ENCODE measurements at regions not wholly inside any gene's neighbourhood (a gene's known extent, or its start where the extent isn't known, plus 50 kb on each side); places are given as distances from the start of the nearest gene placed in this dataset.

DNA sequence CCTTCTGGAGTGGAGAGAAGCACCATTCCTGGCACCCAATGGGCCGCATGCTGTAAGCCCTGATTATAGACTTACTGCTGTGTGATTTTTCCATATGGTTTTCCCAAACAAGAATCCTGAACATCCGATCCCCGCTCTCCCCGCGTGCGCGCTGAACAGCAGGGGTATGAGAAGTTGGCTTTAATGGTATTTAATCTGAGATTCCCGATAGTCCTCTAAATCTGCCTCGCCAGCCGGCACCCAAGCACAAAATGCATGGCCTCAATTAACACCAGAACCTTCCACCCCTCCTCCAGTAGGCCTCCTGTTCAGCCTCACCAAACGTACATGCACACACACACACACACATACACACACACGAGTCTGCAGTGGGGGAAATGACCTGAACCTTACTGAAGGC is 480.3 kb downstream of the BCL11A start:
- TF ChIP-seq SUZ12 (IDR thresholded peaks at IDR 0.05; ENCODE audit: extremely low read depth, insufficient read depth, insufficient read length), result no peak
- no peak overlapping the region for H3K9ac ChIP-seq (ENCODE audit: insufficient read length, low read depth)
- no peaks in the 10 kb centered on the region for H3K9me3 ChIP-seq (ENCODE audit: insufficient read depth, low read length)
- no peak for DNase-seq (ENCODE audit: low read depth, low spot score)
- H3K27me3 ChIP-seq (ENCODE audit: insufficient read depth, insufficient read length), result no peaks in the 10 kb centered on the region
- no peak overlapping the region for H3K4me3 ChIP-seq (ENCODE audit: insufficient read length, low read depth)
- H3K36me3 ChIP-seq (ENCODE audit: insufficient read depth, insufficient read length, low read length), result no peaks in the 10 kb centered on the region
- no peaks in the 10 kb centered on the region for H3K4me1 ChIP-seq (ENCODE audit: insufficient read depth, insufficient read length)

DNA sequence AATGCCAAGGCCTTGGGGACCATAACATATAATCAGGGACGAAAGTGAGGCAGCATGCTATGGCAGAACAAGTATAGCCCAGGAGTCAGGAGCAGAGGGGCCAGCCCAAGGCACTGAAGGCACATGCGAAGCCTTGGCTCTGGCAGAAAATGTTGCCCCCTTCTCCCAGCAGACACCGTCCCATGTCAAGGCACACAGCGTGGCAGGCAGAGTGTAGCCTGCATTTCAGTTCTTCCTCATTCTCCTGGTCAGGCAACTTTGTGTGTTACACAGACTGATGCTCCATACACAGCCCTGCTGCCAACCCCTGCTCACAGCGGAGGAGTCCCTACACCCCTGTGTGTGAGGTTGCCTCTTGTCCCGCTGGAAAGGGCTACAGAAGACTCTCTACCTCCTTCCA is 480.8 kb downstream of the BCL11A start:
- Histone ChIP-seq H3K9me3 (ENCODE audit: insufficient read depth, low read length) (no peaks in the 10 kb centered on the region), H3K9ac (ENCODE audit: insufficient read length, low read depth) (no peak overlapping the region), H3K4me1 (ENCODE audit: insufficient read depth, insufficient read length) (no peaks in the 10 kb centered on the region), H3K36me3 (ENCODE audit: insufficient read depth, insufficient read length, low read length) (no peaks in the 10 kb centered on the region), H3K4me3 (ENCODE audit: insufficient read length, low read depth) (no peak overlapping the region), H3K27me3 (ENCODE audit: insufficient read depth, insufficient read length) (no peaks in the 10 kb centered on the region)
- no peak for TF ChIP-seq YY1 (IDR thresholded peaks at IDR 0.05; ENCODE audit: insufficient read depth, insufficient read length)
- no peak for TF ChIP-seq ZNF274 (IDR thresholded peaks at IDR 0.05; ENCODE audit: low read depth, low read length)
- TF ChIP-seq SUZ12 (IDR thresholded peaks at IDR 0.05; ENCODE audit: extremely low read depth, insufficient read depth, insufficient read length), result no peak
- DNase-seq (ENCODE audit: low read depth, low spot score), result no peak

DNA sequence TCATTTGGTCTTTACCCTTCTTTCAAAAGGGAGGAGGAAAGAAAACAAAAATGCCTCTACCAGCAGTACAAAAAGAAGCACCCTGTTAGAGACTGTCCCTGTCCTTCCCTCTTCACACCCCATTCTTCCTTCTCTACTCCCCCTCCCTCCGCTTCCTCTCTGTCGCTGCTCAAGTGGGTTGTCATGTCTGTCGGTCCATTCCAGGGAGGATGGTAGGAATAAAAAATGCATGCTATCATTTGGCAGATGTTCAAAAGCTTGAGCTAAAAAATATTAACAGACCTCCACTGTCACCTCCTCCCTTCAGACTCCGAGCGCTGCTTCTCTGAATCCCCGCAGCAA is 482.0 kb downstream of the BCL11A start:
- H3K36me3 ChIP-seq (ENCODE audit: insufficient read depth, insufficient read length, low read length), result no peaks in the 10 kb centered on the region
- H3K9me3 ChIP-seq (ENCODE audit: insufficient read depth, low read length), result no peaks in the 10 kb centered on the region
- no peak for DNase-seq (ENCODE audit: low read depth, low spot score)
- H3K9ac ChIP-seq (ENCODE audit: insufficient read length, low read depth), result no peak overlapping the region
- no peaks in the 10 kb centered on the region for H3K4me1 ChIP-seq (ENCODE audit: insufficient read depth, insufficient read length)
- TF ChIP-seq SUZ12 (IDR thresholded peaks at IDR 0.05; ENCODE audit: extremely low read depth, insufficient read depth, insufficient read length), result no peak
- TF ChIP-seq YY1 (IDR thresholded peaks at IDR 0.05; ENCODE audit: insufficient read depth, insufficient read length), result no peak
- no peak for TF ChIP-seq ZNF274 (IDR thresholded peaks at IDR 0.05; ENCODE audit: low read depth, low read length)
- H3K27me3 ChIP-seq (ENCODE audit: insufficient read depth, insufficient read length), result no peaks in the 10 kb centered on the region
- no peak overlapping the region for H3K4me3 ChIP-seq (ENCODE audit: insufficient read length, low read depth)

DNA sequence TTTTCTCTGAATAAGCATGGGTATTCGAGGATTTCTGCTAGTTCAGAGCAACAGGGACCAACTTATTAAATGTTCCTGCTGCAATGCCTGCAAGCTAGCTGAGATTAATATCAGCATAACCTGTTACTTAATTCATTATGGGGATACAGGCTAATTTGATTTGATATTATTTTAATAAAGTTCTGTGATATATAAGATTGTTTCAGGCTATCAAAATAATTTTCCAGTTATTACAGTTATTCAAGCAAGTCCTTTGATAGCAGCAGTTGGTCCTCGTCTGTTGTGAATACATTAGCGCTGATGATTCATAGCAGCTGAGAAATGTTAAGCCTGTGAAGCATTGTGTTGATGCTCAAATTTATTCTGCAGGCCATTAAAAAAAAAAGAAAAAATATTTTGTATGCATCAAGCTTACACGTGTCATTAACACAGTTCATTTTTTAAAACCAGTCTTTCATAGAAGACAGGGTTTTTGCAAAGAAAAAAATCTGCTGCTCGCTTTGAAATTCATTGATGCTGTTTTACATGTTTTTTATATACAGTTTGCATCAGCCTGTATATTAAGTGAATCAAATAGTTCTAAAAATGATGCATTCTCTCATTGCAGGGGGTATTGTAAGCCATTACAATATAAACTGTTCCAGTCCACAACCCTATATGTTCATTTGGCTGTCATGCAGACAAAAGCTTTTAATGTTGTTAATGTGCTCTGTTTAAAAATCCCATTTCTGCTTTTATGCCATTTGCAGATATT is 482.5 kb downstream of the BCL11A start:
- Histone ChIP-seq H3K36me3 (ENCODE audit: insufficient read depth, insufficient read length, low read length) (no peaks in the 10 kb centered on the region), H3K27me3 (ENCODE audit: insufficient read depth, insufficient read length) (no peaks in the 10 kb centered on the region), H3K4me1 (ENCODE audit: insufficient read depth, insufficient read length) (no peaks in the 10 kb centered on the region), H3K4me3 (ENCODE audit: insufficient read length, low read depth) (no peak overlapping the region), H3K9ac (ENCODE audit: insufficient read length, low read depth) (no peak overlapping the region), H3K9me3 (ENCODE audit: insufficient read depth, low read length) (no peaks in the 10 kb centered on the region)
- no peak for TF ChIP-seq SUZ12 (IDR thresholded peaks at IDR 0.05; ENCODE audit: extremely low read depth, insufficient read depth, insufficient read length)
- no peak for TF ChIP-seq YY1 (IDR thresholded peaks at IDR 0.05; ENCODE audit: insufficient read depth, insufficient read length)
- no peak for TF ChIP-seq ZNF274 (IDR thresholded peaks at IDR 0.05; ENCODE audit: low read depth, low read length)
- DNase-seq (ENCODE audit: low read depth, low spot score), result no peak

DNA sequence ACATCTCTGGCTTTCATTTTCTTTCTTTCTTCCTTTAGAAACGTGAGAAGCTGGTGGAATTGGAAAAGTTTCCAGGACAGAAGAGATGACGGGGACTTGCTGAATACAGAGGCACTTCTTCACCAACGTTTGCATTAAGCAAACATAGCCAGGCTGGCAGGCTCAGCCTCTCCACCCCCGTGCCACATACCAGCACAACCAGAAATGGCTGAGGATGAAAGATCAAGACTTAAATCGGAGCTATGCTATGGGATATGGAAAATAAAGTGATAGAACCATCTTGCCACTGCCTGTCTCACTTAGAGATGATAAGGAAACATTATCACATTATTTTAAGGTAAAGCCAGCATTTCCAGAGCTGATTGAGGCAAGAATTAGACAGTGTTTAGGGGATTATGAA is 483.3 kb downstream of the BCL11A start:
- no peak for DNase-seq (ENCODE audit: low read depth, low spot score)
- Histone ChIP-seq H3K9ac (ENCODE audit: insufficient read length, low read depth) (no peak overlapping the region), H3K9me3 (ENCODE audit: insufficient read depth, low read length) (no peaks in the 10 kb centered on the region), H3K36me3 (ENCODE audit: insufficient read depth, insufficient read length, low read length) (no peaks in the 10 kb centered on the region), H3K4me1 (ENCODE audit: insufficient read depth, insufficient read length) (no peaks in the 10 kb centered on the region), H3K27me3 (ENCODE audit: insufficient read depth, insufficient read length) (no peaks in the 10 kb centered on the region), H3K4me3 (ENCODE audit: insufficient read length, low read depth) (no peak overlapping the region)
- no peak for TF ChIP-seq ZNF274 (IDR thresholded peaks at IDR 0.05; ENCODE audit: low read depth, low read length)
- TF ChIP-seq YY1 (IDR thresholded peaks at IDR 0.05; ENCODE audit: insufficient read depth, insufficient read length), result no peak
- TF ChIP-seq SUZ12 (IDR thresholded peaks at IDR 0.05; ENCODE audit: extremely low read depth, insufficient read depth, insufficient read length), result no peak

DNA sequence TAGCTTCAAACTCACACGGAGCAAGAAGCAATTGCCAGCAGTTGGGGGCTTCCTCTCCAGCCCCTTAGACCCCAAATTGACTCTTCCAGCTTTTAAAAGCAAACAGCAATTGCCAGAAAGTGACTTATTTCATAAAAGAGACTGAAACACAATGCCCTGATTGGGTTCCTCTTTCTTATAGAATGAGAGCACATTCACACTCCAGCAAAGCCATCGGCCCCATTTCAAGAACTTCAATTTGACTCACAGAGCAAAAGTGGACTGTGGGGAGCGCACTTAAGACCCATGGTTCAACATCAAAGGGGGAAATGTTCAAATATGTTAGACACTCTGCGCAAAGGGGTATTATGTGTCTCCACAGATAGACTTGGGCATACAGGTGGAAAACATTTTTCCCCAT is 484.7 kb downstream of the BCL11A start:
- no peak overlapping the region for H3K9ac ChIP-seq (ENCODE audit: insufficient read length, low read depth)
- no peaks in the 10 kb centered on the region for H3K36me3 ChIP-seq (ENCODE audit: insufficient read depth, insufficient read length, low read length)
- H3K27me3 ChIP-seq (ENCODE audit: insufficient read depth, insufficient read length), result no peaks in the 10 kb centered on the region
- no peaks in the 10 kb centered on the region for H3K4me1 ChIP-seq (ENCODE audit: insufficient read depth, insufficient read length)
- no peak for TF ChIP-seq SUZ12 (IDR thresholded peaks at IDR 0.05; ENCODE audit: extremely low read depth, insufficient read depth, insufficient read length)
- TF ChIP-seq YY1 (IDR thresholded peaks at IDR 0.05; ENCODE audit: insufficient read depth, insufficient read length), result no peak
- TF ChIP-seq ZNF274 (IDR thresholded peaks at IDR 0.05; ENCODE audit: low read depth, low read length), result no peak
- DNase-seq (ENCODE audit: low read depth, low spot score), result no peak
- no peaks in the 10 kb centered on the region for H3K9me3 ChIP-seq (ENCODE audit: insufficient read depth, low read length)
- H3K4me3 ChIP-seq (ENCODE audit: insufficient read length, low read depth), result no peak overlapping the region

DNA sequence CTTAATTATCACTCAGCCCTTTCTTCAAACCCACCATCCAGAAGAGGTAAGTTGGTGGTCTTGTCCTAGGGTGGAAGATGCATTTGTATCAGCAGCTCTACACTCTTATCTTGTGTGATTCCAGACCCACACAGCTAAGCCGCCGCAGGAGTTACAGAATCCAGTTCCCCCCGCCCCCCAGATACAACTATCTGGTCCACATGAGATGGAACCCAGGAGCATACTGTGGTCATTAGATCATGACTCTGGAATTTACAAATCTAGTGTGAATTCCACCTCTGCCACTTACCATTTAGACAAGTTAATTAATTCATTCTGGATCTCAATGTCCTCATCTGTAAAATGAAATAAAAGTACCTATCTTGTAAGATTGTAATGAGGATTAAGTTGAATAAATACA is 486.4 kb downstream of the BCL11A start:
- DNase-seq (ENCODE audit: low read depth, low spot score), result no peak
- Histone ChIP-seq H3K9me3 (ENCODE audit: insufficient read depth, low read length) (no peaks in the 10 kb centered on the region), H3K36me3 (ENCODE audit: insufficient read depth, insufficient read length, low read length) (no peaks in the 10 kb centered on the region), H3K9ac (ENCODE audit: insufficient read length, low read depth) (no peak overlapping the region), H3K4me3 (ENCODE audit: insufficient read length, low read depth) (no peak overlapping the region), H3K4me1 (ENCODE audit: insufficient read depth, insufficient read length) (no peaks in the 10 kb centered on the region), H3K27me3 (ENCODE audit: insufficient read depth, insufficient read length) (no peaks in the 10 kb centered on the region)
- TF ChIP-seq ZNF274 (IDR thresholded peaks at IDR 0.05; ENCODE audit: low read depth, low read length) (no peak), SUZ12 (IDR thresholded peaks at IDR 0.05; ENCODE audit: extremely low read depth, insufficient read depth, insufficient read length) (no peak), YY1 (IDR thresholded peaks at IDR 0.05; ENCODE audit: insufficient read depth, insufficient read length) (no peak)
